H1 (cell line): ENCODE measurements at regions not wholly inside any gene's neighbourhood (a gene's known extent, or its start where the extent isn't known, plus 50 kb on each side); places are given as distances from the start of the nearest gene placed in this dataset.

ENCODE experiments used
- CTCF ChIA-PET: fragments of 300-600 bp; sonication (Branson Sonifier 250); formaldehyde crosslinking; loops from one replicate; lab custom pipeline; 2021; ENCODE audit not compliant: partially characterized antibody; lab: Charles Lee
- POLR2A ChIA-PET: fragments of 300-600 bp; sonication (Branson Sonifier 250); formaldehyde crosslinking; loops from one replicate; lab custom pipeline; 2021; ENCODE audit warnings: inconsistent platforms; ENCODE audit not compliant: partially characterized antibody; lab: Charles Lee
- DNase-seq, 2 experiments: peaks; one replicate each; pipeline versions ENCODE4 v3.0.0 to v3.0.0-alpha.2; 2010 to 2022; ENCODE audit warnings: low spot score in 2 of 2, low read depth in 1 of 2, mixed read lengths in 1 of 2
- FAIRE-seq: peaks from 2 replicates; lab custom pipeline; 2011; peaks lifted over from hg19 to GRCh38; lab: Jason Lieb, UNC
- H2AFZ ChIP-seq: 2 replicates; pipeline ENCODE4 v1.8.1; 2012; ENCODE audit warnings: low read length, inconsistent platforms
- H2AK5ac ChIP-seq: 2 replicates; pipeline ENCODE4 v1.6.1; 2013; ENCODE audit warnings: low read depth, low read length
- H2BK120ac ChIP-seq: replicated peaks from 2 replicates; pipeline ENCODE3; 2013; ENCODE audit warnings: low read depth, low read length, inconsistent platforms
- H2BK12ac ChIP-seq: 2 replicates; pipeline ENCODE4 v1.6.1; 2013; ENCODE audit warnings: low read depth, low read length
- H2BK15ac ChIP-seq: 2 replicates; pipeline ENCODE4 v1.6.1; 2013; ENCODE audit warnings: low read length
- H2BK20ac ChIP-seq: 2 replicates; pipeline ENCODE4 v1.6.1; 2013; ENCODE audit warnings: low read length
- H2BK5ac ChIP-seq: 2 replicates; pipeline ENCODE4 v1.6.1; 2013; ENCODE audit warnings: low read depth, low read length
- H3K14ac ChIP-seq: 2 replicates; pipeline ENCODE4 v1.6.1; 2013; ENCODE audit warnings: inconsistent platforms; ENCODE audit not compliant: insufficient read length
- H3K18ac ChIP-seq: 2 replicates; pipeline ENCODE4 v1.6.1; 2013; ENCODE audit warnings: low read length; ENCODE audit errors: extremely low read depth
- H3K23ac ChIP-seq: 2 replicates; pipeline ENCODE4 v1.6.1; 2013; ENCODE audit warnings: inconsistent platforms; ENCODE audit not compliant: insufficient read length
- H3K23me2 ChIP-seq: 2 replicates; pipeline ENCODE4 v1.6.1; 2013; ENCODE audit warnings: low read depth, low read length
- H3K27ac ChIP-seq: 2 replicates; pipeline ENCODE4 v1.6.1; 2011; ENCODE audit warnings: low read depth, low read length, inconsistent platforms
- H3K27me3 ChIP-seq, 4 experiments: replicated peaks in 1 of 4; 1 replicate in 1 of 4; 2 replicates in 3 of 4; pipeline versions ENCODE4 v1.6.1 to v1.8.1; 2011 to 2013; ENCODE audit warnings: low read length in 3 of 4, mild to moderate bottlenecking in 3 of 4, inconsistent platforms in 2 of 4, mixed read lengths in 2 of 4, moderate library complexity in 1 of 4; ENCODE audit not compliant: control insufficient read depth in 3 of 4, insufficient read depth in 3 of 4; ENCODE audit errors: extremely low read depth in 1 of 4
- H3K36me3 ChIP-seq, 4 experiments: 2 replicates each; pipeline versions ENCODE4 v1.6.1 to v1.8.1; 2011 to 2013; ENCODE audit warnings: mild to moderate bottlenecking in 4 of 4, low read length in 3 of 4, moderate library complexity in 2 of 4, control low read depth in 1 of 4, inconsistent platforms in 1 of 4; ENCODE audit not compliant: insufficient read depth in 4 of 4, control insufficient read depth in 2 of 4
- H3K4ac ChIP-seq: replicated peaks from 2 replicates; pipeline ENCODE3; 2013; ENCODE audit warnings: low read length, low read depth, mixed read lengths, inconsistent platforms; ENCODE audit not compliant: insufficient read length
- H3K4me1 ChIP-seq, 4 experiments: replicated peaks in 1 of 4; 1 replicate in 1 of 4; 2 replicates in 3 of 4; pipeline versions ENCODE4 v1.6.1 to v1.8.1; 2011 to 2013; ENCODE audit warnings: low read length in 3 of 4, inconsistent platforms in 2 of 4, mixed read lengths in 1 of 4; ENCODE audit not compliant: insufficient read depth in 4 of 4, control insufficient read depth in 3 of 4
- H3K4me2 ChIP-seq, 2 experiments: 2 replicates each; pipeline versions ENCODE4 v1.6.1 to v1.8.1; 2011 to 2013; ENCODE audit warnings: low read depth in 2 of 2, low read length in 2 of 2, control low read depth in 1 of 2, inconsistent platforms in 1 of 2, mild to moderate bottlenecking in 1 of 2; ENCODE audit not compliant: insufficient read depth in 1 of 2
- H3K4me3 ChIP-seq, 4 experiments: fragments of 200-600, 300-600 bp in 1 of 4; sonication (generic), shearing (Covaris generic), sonication (Bioruptor Twin) in 1 of 4; 2 replicates each; pipeline versions ENCODE4 v1.5.1 to v1.8.1; 2011 to 2016; ENCODE audit warnings: low read length in 4 of 4, low read depth in 3 of 4, control low read depth in 2 of 4, inconsistent platforms in 2 of 4, mild to moderate bottlenecking in 2 of 4, mixed read lengths in 1 of 4, moderate library complexity in 1 of 4; ENCODE audit not compliant: insufficient read depth in 2 of 4; ENCODE audit errors: extremely low read depth in 1 of 4
- H3K56ac ChIP-seq: replicated peaks from 2 replicates; pipeline ENCODE3; 2013; ENCODE audit warnings: low read depth, mild to moderate bottlenecking, mixed read lengths, low read length, inconsistent platforms; ENCODE audit not compliant: insufficient read length
- H3K79me1 ChIP-seq: 2 replicates; pipeline ENCODE4 v1.6.1; 2013; ENCODE audit warnings: low read depth, low read length, control low read depth
- H3K79me2 ChIP-seq, 2 experiments: 2 replicates each; pipeline versions ENCODE4 v1.6.1 to v1.8.1; 2012 to 2013; ENCODE audit warnings: low read length in 2 of 2, mild to moderate bottlenecking in 2 of 2, inconsistent platforms in 1 of 2; ENCODE audit not compliant: insufficient read depth in 2 of 2, control insufficient read depth in 1 of 2
- H3K9ac ChIP-seq, 4 experiments: replicated peaks in 1 of 4; 1 replicate in 1 of 4; 2 replicates in 3 of 4; pipeline versions ENCODE4 v1.6.1 to v1.8.1; 2011 to 2013; ENCODE audit warnings: low read depth in 3 of 4, low read length in 3 of 4, control low read depth in 2 of 4, mild to moderate bottlenecking in 2 of 4, moderate library complexity in 2 of 4, inconsistent platforms in 1 of 4; ENCODE audit errors: extremely low read depth in 1 of 4
- H3K9me3 ChIP-seq, 2 experiments: 2 replicates each; pipeline versions ENCODE4 v1.6.1 to v1.8.1; 2012 to 2013; ENCODE audit warnings: mild to moderate bottlenecking in 2 of 2, moderate library complexity in 2 of 2, control low read depth in 1 of 2, inconsistent platforms in 1 of 2, low read depth in 1 of 2, low read length in 1 of 2, mixed read lengths in 1 of 2; ENCODE audit not compliant: insufficient read depth in 2 of 2
- H4K20me1 ChIP-seq, 2 experiments: replicated peaks in 1 of 2; 2 replicates each; pipeline versions ENCODE3 to v1.8.1; 2011 to 2013; ENCODE audit warnings: inconsistent platforms in 2 of 2, low read length in 2 of 2, mild to moderate bottlenecking in 1 of 2; ENCODE audit not compliant: insufficient read depth in 2 of 2, control insufficient read depth in 1 of 2
- H4K5ac ChIP-seq: 2 replicates; pipeline ENCODE4 v1.6.1; 2013; ENCODE audit warnings: low read length, low read depth, mixed read lengths, inconsistent platforms; ENCODE audit not compliant: insufficient read length
- H4K8ac ChIP-seq: 2 replicates; pipeline ENCODE4 v1.8.0; 2013; ENCODE audit warnings: mild to moderate bottlenecking, moderate library complexity, low read length, inconsistent platforms; ENCODE audit not compliant: insufficient read depth; ENCODE audit errors: extremely low read depth
- H4K91ac ChIP-seq: replicated peaks from 2 replicates; pipeline ENCODE3; 2013; ENCODE audit warnings: low read length, mixed read lengths, inconsistent platforms; ENCODE audit not compliant: insufficient read length
- BCL11A ChIP-seq, 2 experiments: IDR thresholded peaks; one replicate each; pipeline ENCODE4 v1.6.1; 2011; ENCODE audit warnings: low read depth in 2 of 2, low read length in 2 of 2, mild to moderate bottlenecking in 2 of 2
- BRCA1 ChIP-seq: IDR thresholded peaks from 2 replicates; pipeline ENCODE4 v1.6.1; 2012; ENCODE audit warnings: low read depth, low read length, improper control_type of control experiment
- CBX8 ChIP-seq: fragments of 300-800, 300-1000 bp; sonication (generic); IDR thresholded peaks from 2 replicates; pipeline ENCODE4 v1.7.1; 2016; ENCODE audit warnings: low read depth, low read length, borderline replicate concordance
- CHD2 ChIP-seq: IDR thresholded peaks from 2 replicates; pipeline ENCODE4 v1.6.1; 2012; ENCODE audit warnings: low read length, improper control_type of control experiment
- CREB1 ChIP-seq: IDR thresholded peaks from 2 replicates; pipeline ENCODE4 v1.6.1; 2012; ENCODE audit warnings: inconsistent platforms
- EP300 ChIP-seq, 2 experiments: IDR thresholded peaks; 1 replicate in 1 of 2; 2 replicates in 1 of 2; pipeline ENCODE4 v1.6.1; 2011 to 2012; ENCODE audit warnings: low read depth in 2 of 2, low read length in 2 of 2, mild to moderate bottlenecking in 2 of 2, borderline replicate concordance in 1 of 2, inconsistent platforms in 1 of 2, moderate library complexity in 1 of 2
- EZH2 ChIP-seq: fragments of 200-600 bp; sonication (generic); IDR thresholded peaks from 2 replicates; pipeline ENCODE4 v1.7.1; 2012; ENCODE audit warnings: low read depth, mild to moderate bottlenecking, moderate library complexity, low read length, inconsistent platforms; ENCODE audit not compliant: severe bottlenecking
- JUND ChIP-seq: IDR thresholded peaks from 2 replicates; pipeline ENCODE4 v1.6.1; 2011; ENCODE audit warnings: mild to moderate bottlenecking, improper control_type of control experiment, low read length
- PHF8 ChIP-seq: fragments of 200-600 bp; sonication (generic); conservative IDR thresholded peaks from 2 replicates; pipeline ENCODE4 v1.7.1; 2012; ENCODE audit warnings: low read depth, mild to moderate bottlenecking, inconsistent platforms, low read length, moderate library complexity
- RXRA ChIP-seq: IDR thresholded peaks from 2 replicates; pipeline ENCODE4 v1.6.1; 2011; ENCODE audit warnings: low read depth, mild to moderate bottlenecking, low read length, moderate library complexity; ENCODE audit not compliant: insufficient read depth
- SIRT6 ChIP-seq: IDR thresholded peaks from one replicate; pipeline ENCODE4 v1.7.1; 2012; ENCODE audit warnings: low read length, inconsistent platforms
- SP2 ChIP-seq: IDR thresholded peaks from 2 replicates; pipeline ENCODE4 v1.6.1; 2012; ENCODE audit warnings: mild to moderate bottlenecking, low read length, inconsistent platforms
- SP4 ChIP-seq: IDR thresholded peaks from 2 replicates; pipeline ENCODE4 v1.6.1; 2012; ENCODE audit warnings: low read length, inconsistent platforms
- SRF ChIP-seq: IDR thresholded peaks from 2 replicates; pipeline ENCODE4 v1.6.1; 2011; ENCODE audit warnings: mild to moderate bottlenecking, low read depth, low read length, moderate library complexity
- TEAD4 ChIP-seq: IDR thresholded peaks from 2 replicates; pipeline ENCODE4 v1.6.1; 2012; ENCODE audit warnings: low read depth, low read length, inconsistent platforms, mixed read lengths
- WGBS, 2 experiments: shearing (Covaris generic) in 1 of 2; methylation state at CpG; one replicate each; pipeline versions ENCODE4 v1.1.6 to v1.1.7; 2013 to 2015; ENCODE audit warnings: low lambda C conversion rate in 2 of 2, mixed read lengths in 2 of 2, inconsistent platforms in 1 of 2, low coverage in 1 of 2, missing lambda C conversion rate in 1 of 2; ENCODE audit not compliant: insufficient replicate concordance in 2 of 2, insufficient coverage in 1 of 2, insufficient read length in 1 of 2; ENCODE audit errors: extremely low coverage in 1 of 2, missing lambda C conversion rate in 1 of 2; 5-methylcytosine and 5-hydroxymethylcytosine counted together
- TF ChIP-seq, protein P1 (sequence below): IDR thresholded peaks from 2 replicates; pipeline ENCODE4 v1.6.1; 2012; ENCODE audit warnings: inconsistent platforms

DNA sequence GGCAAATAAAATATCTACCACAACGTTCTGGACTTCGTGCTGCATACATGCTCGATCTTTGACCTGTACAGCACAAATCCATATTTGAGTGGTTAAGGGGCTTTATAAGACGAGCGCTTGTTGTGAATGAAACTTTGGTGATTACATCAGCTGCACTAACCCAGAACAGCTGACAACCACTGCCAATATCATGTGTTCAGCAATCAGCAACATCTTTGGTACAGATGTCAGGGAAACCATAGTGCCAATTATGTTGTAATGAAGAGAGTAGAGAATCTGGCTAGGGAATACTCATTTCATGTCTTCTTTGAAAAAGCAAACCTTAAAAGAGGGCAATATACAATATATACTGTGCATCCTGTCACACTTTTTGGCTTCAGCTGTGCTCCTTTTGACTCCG, 188.6 kb upstream of the NT5E start:
- Histone ChIP-seq H3K4me3 (no peak overlapping the region), H3K18ac (no peak overlapping the region), H3K79me1 (no peaks in the 10 kb centered on the region), H2AK5ac (no peak overlapping the region), H3K36me3 (no peaks in the 10 kb centered on the region), H4K8ac (no peak overlapping the region), H4K5ac (no peak overlapping the region), H3K23ac (no peak overlapping the region), H3K4me2 (no peak overlapping the region), H3K23me2 (no peaks in the 10 kb centered on the region), H3K4me1 (no peaks in the 10 kb centered on the region), H3K27me3 (no peaks in the 10 kb centered on the region), H3K27ac (no peak overlapping the region), H3K9ac (no peak overlapping the region), H3K79me2 (no peaks in the 10 kb centered on the region), H3K9me3 (peaks cover 2 to 3% of the 10 kb centered on the region in 2 experiments; a peak in 2 of 4 replicates), H2BK120ac (no peak overlapping the region), H2BK12ac (no peak overlapping the region), H2AFZ (no peak overlapping the region), H2BK15ac (no peak overlapping the region), H4K91ac (no peak overlapping the region), H2BK20ac (no peak overlapping the region), H3K56ac (no peak overlapping the region), H4K20me1 (no peaks in the 10 kb centered on the region), H3K14ac (no peak overlapping the region), H3K4ac (no peak overlapping the region), H2BK5ac (no peak overlapping the region)
- no peak for FAIRE-seq
- no peak for DNase-seq
- POLR2A ChIA-PET: no interaction called here
- WGBS, 2 experiments: 86% methylated on average over 6 of the region's 6 CpGs; no CpG with 5 or more reads in 1 of the 2 experiments
- CTCF ChIA-PET: no interaction called here
- TF ChIP-seq TEAD4 (no peak), SIRT6 (no peak), CBX8 (no peak), EZH2 (no peak), JUND (no peak), SP4 (no peak), CHD2 (no peak), SRF (no peak), CREB1 (no peak), RXRA (no peak), SP2 (no peak), PHF8 (no peak), BRCA1 (no peak), EP300 (IDR thresholded peaks at IDR 0.05; ENCODE audit: borderline replicate concordance in 1 of 2, low read depth in 2 of 2, low read length in 2 of 2) (no peak), BCL11A (IDR thresholded peaks at IDR 0.05; ENCODE audit: low read depth in 2 of 2, low read length in 2 of 2) (no peak)
- TF ChIP-seq, protein P1, sequence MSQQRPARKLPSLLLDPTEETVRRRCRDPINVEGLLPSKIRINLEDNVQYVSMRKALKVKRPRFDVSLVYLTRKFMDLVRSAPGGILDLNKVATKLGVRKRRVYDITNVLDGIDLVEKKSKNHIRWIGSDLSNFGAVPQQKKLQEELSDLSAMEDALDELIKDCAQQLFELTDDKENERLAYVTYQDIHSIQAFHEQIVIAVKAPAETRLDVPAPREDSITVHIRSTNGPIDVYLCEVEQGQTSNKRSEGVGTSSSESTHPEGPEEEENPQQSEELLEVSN: no peak
